ENCODE measurements at regions not wholly inside any gene's neighbourhood (a gene's known extent, or its start where the extent isn't known, plus 50 kb on each side); places are given as distances from the start of the nearest gene placed in this dataset.

DNA sequence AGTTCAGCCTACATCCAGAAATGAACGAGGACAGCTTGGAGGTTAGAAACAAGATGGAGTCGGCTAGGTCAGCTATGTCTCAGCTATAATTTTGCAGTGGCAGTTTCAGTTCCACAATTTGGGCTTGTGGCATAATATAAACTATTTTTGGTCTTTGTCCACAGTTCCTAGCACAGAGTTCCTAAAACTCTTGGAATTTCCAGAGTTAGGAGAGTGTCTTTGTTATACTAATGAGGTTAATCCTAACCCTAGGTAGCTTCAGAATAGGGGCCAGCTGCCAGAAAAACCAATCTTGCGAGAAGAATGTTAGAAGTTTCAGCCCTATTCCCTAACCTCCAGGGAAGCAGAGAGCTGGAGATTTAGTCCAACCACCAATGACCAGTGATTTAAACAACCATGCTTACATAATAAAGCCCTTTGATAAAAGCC lies 131.9 kb downstream of the AKR1D1 start:
- DNase-seq (no peak), ATAC-seq (ENCODE audit: low read depth) (no peak)
- intact Hi-C loops (cut with micrococcal nuclease) (no loop called here), dilution Hi-C loops (cut with HindIII; ENCODE audit: low sequenced_read_pairs, unreplicated experiment) (no loop called here), in situ Hi-C loops (cut with MboI; ENCODE audit: low sequenced_read_pairs) (no loop called here)
- H3K79me1 ChIP-seq (ENCODE audit: low read depth in 1 of 2, low read length in 2 of 2) = no peaks in the 10 kb centered on the region
- H3K9me1 ChIP-seq (ENCODE audit: insufficient read depth, low read length) = no peaks in the 10 kb centered on the region
- no peak overlapping the region for H4K8ac ChIP-seq (ENCODE audit: low read depth in 2 of 2, low read length in 2 of 2)
- no peak overlapping the region for H2AFZ ChIP-seq (replicated peaks; ENCODE audit: low read length, poor library complexity)
- H2BK5ac ChIP-seq (ENCODE audit: low read depth, low read length, poor library complexity, severe bottlenecking) = no peak overlapping the region
- TF ChIP-seq, protein P1, sequence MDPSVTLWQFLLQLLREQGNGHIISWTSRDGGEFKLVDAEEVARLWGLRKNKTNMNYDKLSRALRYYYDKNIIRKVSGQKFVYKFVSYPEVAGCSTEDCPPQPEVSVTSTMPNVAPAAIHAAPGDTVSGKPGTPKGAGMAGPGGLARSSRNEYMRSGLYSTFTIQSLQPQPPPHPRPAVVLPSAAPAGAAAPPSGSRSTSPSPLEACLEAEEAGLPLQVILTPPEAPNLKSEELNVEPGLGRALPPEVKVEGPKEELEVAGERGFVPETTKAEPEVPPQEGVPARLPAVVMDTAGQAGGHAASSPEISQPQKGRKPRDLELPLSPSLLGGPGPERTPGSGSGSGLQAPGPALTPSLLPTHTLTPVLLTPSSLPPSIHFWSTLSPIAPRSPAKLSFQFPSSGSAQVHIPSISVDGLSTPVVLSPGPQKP (IDR thresholded peaks at IDR 0.05; ENCODE audit: borderline replicate concordance, low read depth, low read length) = no peak
- TF ChIP-seq BHLHE40 (IDR thresholded peaks at IDR 0.05; ENCODE audit: low read depth, low read length) (no peak), RFX5 (IDR thresholded peaks at IDR 0.05; ENCODE audit: low read depth, low read length) (no peak)
- TF ChIP-seq, protein P2, sequence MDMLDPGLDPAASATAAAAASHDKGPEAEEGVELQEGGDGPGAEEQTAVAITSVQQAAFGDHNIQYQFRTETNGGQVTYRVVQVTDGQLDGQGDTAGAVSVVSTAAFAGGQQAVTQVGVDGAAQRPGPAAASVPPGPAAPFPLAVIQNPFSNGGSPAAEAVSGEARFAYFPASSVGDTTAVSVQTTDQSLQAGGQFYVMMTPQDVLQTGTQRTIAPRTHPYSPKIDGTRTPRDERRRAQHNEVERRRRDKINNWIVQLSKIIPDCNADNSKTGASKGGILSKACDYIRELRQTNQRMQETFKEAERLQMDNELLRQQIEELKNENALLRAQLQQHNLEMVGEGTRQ (IDR thresholded peaks at IDR 0.05; ENCODE audit: low read depth, low read length) = no peak
- H2BK120ac ChIP-seq (ENCODE audit: low read depth, low read length) = no peak overlapping the region
- no peak overlapping the region for H3K27ac ChIP-seq (ENCODE audit: insufficient read depth, low read length)
- no peak overlapping the region for H3K18ac ChIP-seq (ENCODE audit: low read depth, low read length)
- peaks cover 7% of the 10 kb centered on the region for H3K9me3 ChIP-seq (ENCODE audit: control insufficient read depth, insufficient read depth, low read length)
- no peak overlapping the region for H3K23ac ChIP-seq (ENCODE audit: low read depth, low read length)
- H4K20me1 ChIP-seq (ENCODE audit: insufficient read depth, low read length) = no peaks in the 10 kb centered on the region
- WGBS, 2 experiments (ENCODE audit: extremely low coverage in 2 of 2, insufficient read length in 1 of 2) = no CpG with 5 or more reads among the region's 3 CpGs
- H2AK5ac ChIP-seq (ENCODE audit: low read depth, low read length) = no peak overlapping the region
- no peak overlapping the region for H2BK15ac ChIP-seq (ENCODE audit: low read depth, low read length)
- no peak overlapping the region for H3K9ac ChIP-seq (ENCODE audit: low read depth, low read length)
- no TSS peak for BruUV-seq (replicated peaks)
- CTCF ChIA-PET = no interaction called here
- H3K4ac ChIP-seq (ENCODE audit: low read depth, low read length) = no peak overlapping the region
- H3K4me1 ChIP-seq (ENCODE audit: control insufficient read depth, insufficient read depth, low read length) = no peaks in the 10 kb centered on the region
- no peak overlapping the region for H3K14ac ChIP-seq (replicated peaks; ENCODE audit: low read depth, low read length)
- no peak overlapping the region for H3K56ac ChIP-seq (ENCODE audit: extremely low read depth, insufficient read depth, low read length)
- H2BK20ac ChIP-seq (ENCODE audit: low read depth, low read length) = no peak overlapping the region
- H4K91ac ChIP-seq (ENCODE audit: insufficient read depth, low read depth, low read length) = no peak overlapping the region
- H3K27me3 ChIP-seq (ENCODE audit: control insufficient read depth, insufficient read depth, low read length) = no peaks in the 10 kb centered on the region
- no peaks in the 10 kb centered on the region for H3K36me3 ChIP-seq (ENCODE audit: control insufficient read depth, insufficient read depth, low read length)
- no peak overlapping the region for H3K4me3 ChIP-seq (ENCODE audit: insufficient read depth, low read depth, low read length)
- POLR2A ChIA-PET (ENCODE audit: unreplicated experiment) = no interaction called here
- H2AK9ac ChIP-seq (replicated peaks; ENCODE audit: low read depth, low read length, poor library complexity) = no peak overlapping the region
- H4K5ac ChIP-seq (ENCODE audit: low read depth, low read length) = no peak overlapping the region
- H3K4me2 ChIP-seq (ENCODE audit: low read depth, low read length) = no peak overlapping the region

All from IMR-90 (cell line).